GM19351 (cell line): ENCODE measurements at regions not wholly inside any gene's neighbourhood (a gene's known extent, or its start where the extent isn't known, plus 50 kb on each side); places are given as distances from the start of the nearest gene placed in this dataset.
"Not testable (repeated sequence)": the region's sequence is repeated elsewhere in the genome, so short reads cannot be mapped to it uniquely, and the experiment has no call there.

Experiments
- ATAC-seq: cut with Tn5 transposase; IDR thresholded peaks from one replicate; pipeline ENCODE4 v1.9.1; 2021; ENCODE audit warnings: mild to moderate bottlenecking, moderate library complexity; ENCODE audit not compliant: unreplicated experiment

- no peak for ATAC-seq
Observed at GRCh38 chrX:912677-913076, 282.1 kb downstream of the SHOX start.

- not testable (repeated sequence) for ATAC-seq
Observed at GRCh38 chrX:909068-909467, 278.5 kb downstream of the SHOX start.

DNA sequence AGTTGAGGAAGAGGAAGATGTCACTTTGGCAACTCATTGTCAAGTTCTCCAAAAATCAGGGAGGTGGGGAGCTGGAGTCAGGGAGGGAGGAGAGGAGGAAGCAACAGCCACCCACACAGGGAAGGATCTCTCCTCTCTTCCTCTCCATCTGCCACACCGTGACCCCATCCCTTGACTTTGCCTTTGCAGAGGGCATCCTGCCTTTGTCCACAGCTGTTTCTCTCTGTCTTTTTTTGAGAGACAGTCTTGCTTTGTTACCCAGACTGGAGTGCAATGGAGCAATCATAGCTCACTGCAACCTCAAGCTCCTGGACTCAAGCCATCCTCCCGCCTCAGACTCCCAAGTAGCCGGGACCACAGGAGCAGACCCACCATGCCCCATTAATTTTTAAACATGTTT lies 276.0 kb downstream of the SHOX start:
- ATAC-seq = no peak

DNA sequence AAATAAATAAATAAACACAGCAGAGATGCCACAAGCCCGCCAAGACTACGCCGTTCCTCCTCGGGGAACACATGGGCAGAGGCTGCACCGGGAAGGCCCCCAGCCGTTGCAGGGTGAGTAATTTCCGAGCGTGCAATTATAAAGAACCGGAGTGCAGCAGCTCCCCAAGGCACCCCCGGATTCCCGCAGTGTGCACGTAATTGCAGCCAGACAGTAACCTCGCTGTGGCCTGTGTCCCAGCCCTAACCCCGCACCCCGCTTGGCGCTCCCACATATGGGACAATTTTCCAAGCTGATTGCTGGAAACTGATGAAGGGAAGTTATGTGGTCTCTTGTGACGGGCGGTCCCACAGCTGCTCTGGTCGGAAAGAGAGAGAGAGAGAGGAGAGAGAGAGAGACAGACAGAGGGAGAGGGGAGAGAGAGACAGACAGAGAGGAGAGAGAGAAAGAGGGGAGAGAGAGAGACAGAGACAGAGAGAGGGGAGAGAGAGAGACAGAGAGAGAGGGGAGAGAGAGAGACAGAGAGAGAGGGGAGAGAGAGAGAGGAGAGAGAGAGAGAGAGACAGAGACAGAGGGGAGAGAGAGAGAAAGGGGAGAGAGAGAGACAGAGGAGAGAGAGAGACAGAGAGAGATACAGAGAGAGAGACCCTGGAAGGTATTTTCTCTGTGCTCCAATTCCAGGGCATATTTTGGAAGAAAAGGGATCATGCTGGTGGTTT lies 275.4 kb downstream of the SHOX start:
- ATAC-seq = no peak

GRCh38 chrX:903116-903515 lies 272.5 kb downstream of the SHOX start:
- ATAC-seq = no peak

DNA sequence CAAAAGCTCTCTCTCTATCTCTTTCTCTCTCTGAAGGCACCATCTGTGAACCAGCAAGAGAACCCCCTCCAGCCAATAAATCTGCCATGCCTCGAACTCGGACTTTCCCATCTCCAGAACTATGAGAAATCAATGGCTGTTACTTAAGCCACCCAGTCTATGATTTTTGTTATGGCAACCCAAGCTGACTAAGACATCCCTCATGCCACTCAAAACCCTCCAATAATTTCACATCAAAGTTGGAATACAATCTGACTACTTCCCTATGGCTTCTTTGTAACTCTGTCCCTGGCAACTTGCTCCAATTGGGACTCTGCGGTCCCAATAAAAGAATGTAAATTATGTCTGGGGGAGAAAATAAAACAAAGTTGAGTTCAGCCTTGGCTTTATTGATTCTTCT lies 265.7 kb downstream of the SHOX start:
- ATAC-seq = no peak

- ATAC-seq = no peak
Observed at GRCh38 chrX:889966-890651, 259.5 kb downstream of the SHOX start.

GRCh38 chrX:887724-888123 lies 257.1 kb downstream of the SHOX start:
- ATAC-seq = not testable (repeated sequence)

- ATAC-seq = no peak
Observed at GRCh38 chrX:883588-883987, 253.0 kb downstream of the SHOX start.

DNA sequence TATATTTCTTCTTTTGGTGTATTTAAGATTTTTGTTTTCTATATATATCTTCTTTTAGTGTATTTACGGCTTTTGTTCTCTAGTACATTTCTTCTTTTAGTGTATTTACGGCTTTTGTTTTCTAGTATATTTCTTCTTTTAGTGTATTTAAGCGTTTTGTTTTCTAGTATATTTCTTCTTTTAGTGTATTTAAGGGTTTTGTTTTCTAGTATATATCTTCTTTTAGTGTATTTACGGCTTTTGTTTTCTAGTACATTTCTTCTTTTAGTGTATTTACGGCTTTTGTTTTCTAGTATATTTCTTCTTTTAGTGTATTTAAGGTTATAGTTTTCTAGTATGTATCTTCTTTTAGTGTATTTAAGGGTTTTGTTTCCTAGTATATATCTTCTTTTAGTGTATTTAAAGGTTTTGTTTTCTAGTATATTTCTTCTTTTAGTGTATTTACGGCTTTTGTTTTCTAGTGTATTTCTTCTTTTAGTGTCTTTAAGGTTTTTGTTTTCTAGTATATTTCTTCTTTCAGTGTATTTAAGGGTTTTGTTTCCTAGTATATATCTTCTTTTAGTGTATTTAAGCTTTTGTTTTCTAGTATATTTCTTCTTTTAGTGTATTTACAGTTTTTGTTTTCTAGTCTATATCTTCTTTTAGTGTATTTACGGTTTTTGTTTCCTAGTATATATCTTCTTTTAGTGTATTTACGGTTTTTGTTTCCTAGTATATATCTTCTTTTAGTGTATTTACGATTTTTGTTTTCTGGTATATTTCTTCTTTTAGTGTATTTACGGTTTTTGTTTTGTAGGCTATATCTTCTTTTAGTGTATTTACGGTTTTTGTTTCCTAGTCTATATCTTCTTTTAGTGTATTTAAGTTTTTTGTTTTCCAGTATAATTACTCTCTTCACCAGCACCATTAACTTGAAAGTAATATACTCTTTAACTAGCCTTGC lies 249.4 kb downstream of the SHOX start:
- ATAC-seq = not testable (repeated sequence)

DNA sequence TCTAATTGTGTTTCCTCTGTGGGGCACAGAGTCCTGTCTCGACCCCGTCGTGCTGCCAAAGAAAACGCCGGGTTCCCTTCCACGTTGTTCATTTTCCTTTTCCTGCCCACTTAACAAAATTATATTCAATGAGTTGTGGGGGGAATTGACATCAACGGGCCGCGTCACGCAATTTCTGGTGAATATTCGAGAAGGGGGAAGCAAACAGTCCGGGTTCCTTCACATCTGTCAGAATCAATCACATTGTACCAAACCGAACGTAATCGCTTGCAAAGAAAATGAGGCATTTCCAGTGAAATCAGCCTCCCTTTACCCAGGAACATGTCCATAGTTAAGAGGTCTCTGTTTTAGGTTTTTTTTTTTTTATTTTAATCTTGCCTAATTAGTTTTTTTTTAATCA lies 243.5 kb downstream of the SHOX start:
- ATAC-seq = no peak

DNA sequence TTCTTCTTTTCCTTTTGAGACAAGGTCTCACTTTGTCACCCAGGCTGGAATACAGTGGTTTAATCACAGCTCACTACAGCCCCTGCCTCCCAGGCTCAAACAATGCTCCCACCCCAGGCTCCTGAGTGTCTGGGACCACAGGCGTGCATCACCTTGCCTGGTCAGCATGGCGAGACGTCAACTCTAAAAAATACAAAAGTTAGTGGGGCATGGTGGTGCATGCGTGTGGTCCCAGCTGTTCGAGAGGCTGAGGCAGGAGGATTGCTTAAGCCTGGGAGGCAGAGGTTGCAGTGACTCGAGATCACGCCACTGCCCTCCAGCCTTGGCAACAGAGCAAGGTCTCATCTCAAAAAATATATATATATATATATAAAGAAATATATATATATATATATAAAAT lies 242.4 kb downstream of the SHOX start:
- ATAC-seq = no peak

DNA sequence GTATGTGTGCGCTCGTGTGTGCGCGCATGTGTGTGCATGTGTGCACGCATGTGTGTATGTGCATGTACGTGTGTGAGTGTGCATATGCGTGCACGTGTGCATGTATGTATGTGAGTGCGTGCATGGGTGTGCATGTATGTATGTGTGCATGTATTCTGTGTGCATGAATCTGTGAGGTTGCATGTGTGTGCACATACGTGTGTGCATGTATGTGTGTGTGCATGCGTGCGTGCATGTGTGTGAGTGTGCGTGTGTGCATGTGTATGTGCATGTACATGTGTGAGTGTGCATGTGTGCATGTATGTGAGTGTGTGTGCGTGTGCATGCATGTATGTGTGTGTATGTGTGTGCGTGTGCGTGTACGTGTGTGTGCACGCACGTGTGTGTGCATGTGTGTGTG lies 241.5 kb downstream of the SHOX start:
- no peak for ATAC-seq

DNA sequence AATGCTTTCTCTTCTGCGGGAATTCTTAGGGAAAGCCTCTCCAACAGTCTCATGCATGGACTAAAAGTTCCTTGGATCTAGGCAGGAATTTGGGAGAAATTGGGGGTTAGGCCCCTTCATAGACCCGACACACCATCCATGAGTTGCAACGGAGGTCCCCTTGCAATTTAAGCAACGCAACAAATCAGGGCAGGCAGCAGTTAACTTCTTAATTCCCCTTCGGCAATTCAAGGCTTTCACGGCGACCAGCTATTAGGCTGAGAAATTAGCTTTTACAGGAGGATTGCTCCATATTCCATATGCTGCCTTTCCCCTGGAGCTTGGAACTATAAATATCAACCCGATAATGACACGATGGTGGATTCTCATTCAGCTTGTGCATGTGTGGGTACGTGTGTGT lies 241.0 kb downstream of the SHOX start:
- no peak for ATAC-seq

DNA sequence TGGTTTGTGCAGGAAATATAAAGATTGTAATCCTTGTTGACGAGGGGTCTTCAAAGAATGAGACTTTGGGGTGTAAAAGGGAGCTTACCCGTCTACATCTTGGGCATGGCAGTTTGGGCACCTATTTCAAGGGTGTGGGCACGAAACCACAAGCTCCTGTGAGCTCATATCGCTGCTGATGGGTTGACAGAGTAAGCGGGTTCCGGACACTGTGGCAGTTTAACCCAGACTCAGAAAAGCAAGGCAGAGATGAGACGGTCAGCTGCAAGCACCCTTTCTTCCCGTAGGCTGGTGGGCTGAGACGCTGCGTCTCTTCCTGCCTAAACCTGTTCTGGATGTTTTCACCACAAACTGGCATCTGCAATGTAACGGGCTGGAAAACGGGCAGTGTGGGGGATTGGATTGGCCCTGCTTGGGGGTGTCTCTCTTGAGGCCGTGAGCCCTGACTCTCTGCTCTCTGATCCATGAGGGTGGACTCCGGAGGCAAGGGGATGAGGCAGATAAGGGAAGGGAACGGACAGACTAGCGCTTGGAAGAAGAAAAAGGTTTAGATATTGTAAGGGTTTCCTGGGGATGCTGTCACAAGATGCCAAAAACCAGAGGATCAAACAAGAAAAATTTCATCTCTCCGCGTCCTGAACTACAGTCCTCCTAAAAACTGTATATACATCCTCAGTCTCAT lies 237.5 kb downstream of the SHOX start:
- no peak for ATAC-seq

GRCh38 chrX:867502-867901 lies 236.9 kb downstream of the SHOX start:
- ATAC-seq = no peak

DNA sequence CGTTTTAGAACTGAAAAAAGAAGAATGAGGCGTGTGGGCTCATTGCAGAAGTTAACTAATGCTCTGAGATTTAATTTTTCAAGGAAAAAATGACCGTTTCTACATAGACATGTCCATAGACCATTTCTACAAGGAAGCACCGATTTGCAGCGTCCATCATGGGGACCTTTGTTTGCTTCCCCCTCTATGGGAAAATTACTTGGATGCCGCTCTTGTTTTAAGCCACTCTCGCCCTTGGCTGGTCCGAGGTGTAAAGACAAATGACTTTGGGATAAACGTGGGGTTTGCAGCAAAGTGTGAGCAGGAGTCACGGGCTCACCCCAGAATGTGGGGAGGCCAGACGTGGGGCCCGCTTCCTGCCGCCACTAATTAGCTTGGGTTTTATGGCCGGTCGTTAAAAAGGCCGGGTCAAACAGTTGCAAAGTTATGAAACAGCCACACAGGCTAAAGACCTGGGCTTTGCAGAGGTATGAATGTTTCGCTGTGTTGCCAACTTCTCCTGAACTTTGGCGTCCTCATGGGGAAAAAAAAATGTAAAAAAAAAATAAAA lies 235.9 kb downstream of the SHOX start:
- no peak for ATAC-seq

DNA sequence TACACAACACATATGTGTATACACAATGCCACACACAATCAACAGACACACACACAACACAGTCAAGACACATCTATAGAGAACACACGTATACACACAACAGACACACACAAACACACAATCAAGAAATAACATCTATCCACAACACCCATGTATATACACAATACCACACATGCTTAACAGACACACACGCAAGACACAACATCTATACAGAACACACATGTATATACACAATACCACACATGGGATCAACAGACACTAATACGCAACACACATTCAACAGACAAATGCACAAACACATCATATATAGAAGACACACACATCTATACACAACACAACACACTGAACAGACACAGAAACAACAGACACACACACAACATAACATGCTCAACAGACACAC lies 234.8 kb downstream of the SHOX start:
- ATAC-seq = no peak

GRCh38 chrX:861921-862320 lies 231.3 kb downstream of the SHOX start:
- no peak for ATAC-seq

DNA sequence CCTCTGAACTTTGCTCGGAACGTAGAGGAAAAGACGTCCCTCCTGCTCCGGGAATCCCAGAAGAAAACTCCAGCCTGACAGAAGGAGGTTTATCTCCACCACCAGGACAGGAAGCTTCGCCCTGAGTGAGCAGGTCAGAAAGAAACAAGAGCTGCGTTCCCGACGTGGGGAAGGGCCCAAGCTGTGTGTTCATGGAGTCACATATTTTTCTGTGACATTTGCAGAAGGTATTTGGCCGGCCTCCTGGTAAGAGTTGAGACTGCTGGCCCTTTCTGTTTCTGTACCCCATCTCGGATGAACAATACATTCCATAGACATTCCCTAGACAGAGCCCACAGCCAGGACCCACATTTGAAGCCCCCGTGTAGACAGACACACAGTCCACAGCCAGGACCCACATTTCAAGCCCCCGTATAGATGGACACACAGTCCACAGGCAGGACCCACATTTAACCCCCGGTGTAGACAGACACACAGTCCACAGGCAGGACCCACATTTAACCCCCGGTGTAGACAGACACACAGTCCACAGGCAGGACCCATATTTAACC lies 230.8 kb downstream of the SHOX start:
- ATAC-seq = no peak
